Activated CD4-positive, CD25-positive, alpha-beta regulatory T cell (primary cell): ENCODE measurements at regions not wholly inside any gene's neighbourhood (a gene's known extent, or its start where the extent isn't known, plus 50 kb on each side); places are given as distances from the start of the nearest gene placed in this dataset.

Source experiments
- DNase-seq, 4 experiments: peaks; one replicate each; lab custom pipeline; 2025; lab: John Stamatoyannopoulos, UW

GRCh38 chr3:27939521-27939920 lies 217.4 kb upstream of the EOMES start:
- DNase-seq: no peak

GRCh38 chr3:27939940-27940339 lies 217.8 kb upstream of the EOMES start:
- DNase-seq: no peak

- DNase-seq: no peak
Measured at GRCh38 chr3:27943106-27943505, 221.0 kb upstream of the EOMES start.

- DNase-seq: no peak
Measured at GRCh38 chr3:27945229-27945628, 223.1 kb upstream of the EOMES start.

GRCh38 chr3:27960133-27960532 lies 238.0 kb upstream of the EOMES start:
- DNase-seq: no peak

- DNase-seq: no peak
Measured at GRCh38 chr3:27963519-27963918, 241.4 kb upstream of the EOMES start.

GRCh38 chr3:27971600-27971999 lies 249.5 kb upstream of the EOMES start:
- DNase-seq: no peak

- no peak for DNase-seq
Measured at GRCh38 chr3:27976933-27977332, 254.8 kb upstream of the EOMES start.

GRCh38 chr3:27978440-27978839 lies 256.3 kb upstream of the EOMES start:
- DNase-seq: no peak

- DNase-seq: no peak
Measured at GRCh38 chr3:27985369-27986035, 255.9 kb upstream of the CMC1 start.

GRCh38 chr3:27986234-27986879 lies 255.1 kb upstream of the CMC1 start:
- no peak for DNase-seq

- no peak for DNase-seq
Measured at GRCh38 chr3:27990324-27990723, 251.1 kb upstream of the CMC1 start.

GRCh38 chr3:27990837-27991236 lies 250.6 kb upstream of the CMC1 start:
- no peak for DNase-seq

GRCh38 chr3:27993051-27993450 lies 248.4 kb upstream of the CMC1 start:
- no peak for DNase-seq

GRCh38 chr3:28000608-28001007 lies 240.8 kb upstream of the CMC1 start:
- DNase-seq: no peak

GRCh38 chr3:28008235-28008634 lies 233.2 kb upstream of the CMC1 start:
- no peak for DNase-seq

- no peak for DNase-seq
Measured at GRCh38 chr3:28012830-28013229, 228.6 kb upstream of the CMC1 start.

- no peak for DNase-seq
Measured at GRCh38 chr3:28013864-28014473, 227.4 kb upstream of the CMC1 start.

GRCh38 chr3:28018925-28019718 lies 222.3 kb upstream of the CMC1 start:
- no peak for DNase-seq

- no peak for DNase-seq
Measured at GRCh38 chr3:28019740-28020139, 221.7 kb upstream of the CMC1 start.

GRCh38 chr3:28022916-28023315 lies 218.5 kb upstream of the CMC1 start:
- DNase-seq: no peak

GRCh38 chr3:28028554-28028953 lies 212.9 kb upstream of the CMC1 start:
- no peak for DNase-seq
